ENCODE measurements at regions not wholly inside any gene's neighbourhood (a gene's known extent, or its start where the extent isn't known, plus 50 kb on each side); places are given as distances from the start of the nearest gene placed in this dataset.

- Mint-ChIP-seq H3K9me3 (ENCODE audit: low read depth, unreplicated experiment) (peaks cover 2% of the 10 kb centered on the region), H3K4me3 (ENCODE audit: low read depth, unreplicated experiment) (no peak overlapping the region), H3K27me3 (ENCODE audit: unreplicated experiment) (no peaks in the 10 kb centered on the region), H3K4me1 (ENCODE audit: low read depth, unreplicated experiment) (no peaks in the 10 kb centered on the region), H3K27ac (ENCODE audit: unreplicated experiment) (no peak overlapping the region), H3K36me3 (ENCODE audit: insufficient read depth, unreplicated experiment) (no peaks in the 10 kb centered on the region)
- DNase-seq, result no peak
- intact Hi-C loops (cut with micrococcal nuclease; ENCODE audit: unreplicated experiment), result no loop called here
- BruUV-seq (replicated peaks), result no TSS peak
- CTCF ChIA-PET, result no interaction called here
- no peak for TF ChIP-seq CTCF (IDR thresholded peaks at IDR 0.05; ENCODE audit: unreplicated experiment)
Observed at GRCh38 chr7:51727441-51727840, 410.8 kb upstream of the COBL start.

- no peaks in the 10 kb centered on the region for H3K4me1 Mint-ChIP-seq (ENCODE audit: low read depth, unreplicated experiment)
- H3K36me3 Mint-ChIP-seq (ENCODE audit: insufficient read depth, unreplicated experiment), result no peaks in the 10 kb centered on the region
- no peak for TF ChIP-seq CTCF (IDR thresholded peaks at IDR 0.05; ENCODE audit: unreplicated experiment)
- no peak overlapping the region for H3K27ac Mint-ChIP-seq (ENCODE audit: unreplicated experiment)
- intact Hi-C loops (cut with micrococcal nuclease; ENCODE audit: unreplicated experiment), result no loop called here
- H3K4me3 Mint-ChIP-seq (ENCODE audit: low read depth, unreplicated experiment), result no peak overlapping the region
- peaks cover 12% of the 10 kb centered on the region for H3K27me3 Mint-ChIP-seq (ENCODE audit: unreplicated experiment)
- no peaks in the 10 kb centered on the region for H3K9me3 Mint-ChIP-seq (ENCODE audit: low read depth, unreplicated experiment)
- no peak for DNase-seq
- CTCF ChIA-PET, result interaction anchor here (0.6 kb wide), 1 partner anchor 93 kb away, joined by 3 read pairs; no protein-coding TSS in a partner anchor
- no TSS peak for BruUV-seq (replicated peaks)
Observed at GRCh38 chr7:51706851-51707250, 390.2 kb upstream of the COBL start.

DNA sequence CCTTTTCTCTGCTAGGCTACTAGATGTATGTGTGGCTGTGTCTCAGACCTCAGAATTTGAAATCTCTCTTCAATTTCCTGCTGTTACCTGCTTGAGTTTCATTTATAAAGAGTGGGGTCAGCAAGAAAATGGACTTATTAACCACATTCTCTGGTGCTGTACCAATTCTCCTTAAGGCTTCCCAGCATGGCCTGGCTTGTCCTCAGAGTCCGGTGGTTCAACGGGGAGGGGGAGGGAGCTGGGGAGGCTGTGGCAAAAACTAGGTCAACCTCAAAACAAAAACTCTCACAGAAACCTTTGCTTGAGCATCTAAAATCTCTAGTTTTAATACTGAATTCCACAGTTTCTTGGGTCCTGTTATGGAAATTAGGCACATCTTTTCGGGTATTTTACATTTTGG, 389.1 kb upstream of the COBL start:
- peaks cover 6% of the 10 kb centered on the region for H3K9me3 Mint-ChIP-seq (ENCODE audit: low read depth, unreplicated experiment)
- no TSS peak for BruUV-seq (replicated peaks)
- intact Hi-C loops (cut with micrococcal nuclease; ENCODE audit: unreplicated experiment), result no loop called here
- H3K27ac Mint-ChIP-seq (ENCODE audit: unreplicated experiment), result no peak overlapping the region
- CTCF ChIA-PET, result no interaction called here
- no peak overlapping the region for H3K4me3 Mint-ChIP-seq (ENCODE audit: low read depth, unreplicated experiment)
- DNase-seq, result no peak
- H3K36me3 Mint-ChIP-seq (ENCODE audit: insufficient read depth, unreplicated experiment), result no peaks in the 10 kb centered on the region
- peaks cover under 1% of the 10 kb centered on the region for H3K27me3 Mint-ChIP-seq (ENCODE audit: unreplicated experiment)
- H3K4me1 Mint-ChIP-seq (ENCODE audit: low read depth, unreplicated experiment), result no peaks in the 10 kb centered on the region
- TF ChIP-seq CTCF (IDR thresholded peaks at IDR 0.05; ENCODE audit: unreplicated experiment), result no peak

DNA sequence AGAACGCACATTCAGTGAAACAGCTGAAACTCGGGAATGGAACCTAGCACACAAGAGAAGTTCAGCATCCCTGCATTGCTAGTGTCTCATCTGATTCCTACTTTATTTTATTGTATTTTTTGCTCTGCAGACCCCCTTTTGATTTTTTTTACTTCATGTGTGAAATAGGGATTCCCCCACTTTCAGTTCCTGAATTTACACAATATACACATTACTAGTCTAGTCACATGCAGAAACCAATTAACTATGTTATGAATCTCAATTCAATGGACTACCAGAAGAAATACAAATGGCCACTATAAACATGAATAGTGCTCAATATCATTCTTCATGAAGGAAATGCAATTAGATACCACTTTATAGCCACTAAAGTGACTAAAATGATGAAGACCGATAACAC, 386.1 kb upstream of the COBL start:
- H3K27me3 Mint-ChIP-seq (ENCODE audit: unreplicated experiment), result no peaks in the 10 kb centered on the region
- TF ChIP-seq CTCF (IDR thresholded peaks at IDR 0.05; ENCODE audit: unreplicated experiment), result no peak
- BruUV-seq (replicated peaks), result no TSS peak

DNA sequence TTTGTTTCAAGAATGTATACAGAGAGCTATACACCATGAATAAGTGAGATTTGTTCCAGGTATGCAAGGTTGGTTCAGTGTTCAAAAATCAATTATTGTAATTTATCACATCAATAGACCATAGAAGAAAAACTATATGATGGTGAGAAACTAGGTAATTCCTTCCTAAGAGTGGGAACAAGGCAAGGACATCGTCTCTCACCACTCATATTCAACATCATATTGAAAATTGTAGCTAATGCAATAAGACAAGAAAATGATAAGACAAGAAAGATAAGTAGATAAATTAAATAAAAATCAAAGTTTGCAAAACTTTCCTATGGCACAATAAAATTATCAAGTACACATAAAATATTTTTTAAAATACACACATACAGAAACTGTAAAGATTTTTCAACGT, 385.3 kb upstream of the COBL start:
- Mint-ChIP-seq H3K9me3 (ENCODE audit: low read depth, unreplicated experiment) (peaks cover 6% of the 10 kb centered on the region), H3K27ac (ENCODE audit: unreplicated experiment) (no peak overlapping the region), H3K4me3 (ENCODE audit: low read depth, unreplicated experiment) (no peak overlapping the region), H3K36me3 (ENCODE audit: insufficient read depth, unreplicated experiment) (no peaks in the 10 kb centered on the region), H3K27me3 (ENCODE audit: unreplicated experiment) (no peaks in the 10 kb centered on the region), H3K4me1 (ENCODE audit: low read depth, unreplicated experiment) (no peaks in the 10 kb centered on the region)
- CTCF ChIA-PET, result no interaction called here
- TF ChIP-seq CTCF (IDR thresholded peaks at IDR 0.05; ENCODE audit: unreplicated experiment), result no peak
- no peak for DNase-seq
- no TSS peak for BruUV-seq (replicated peaks)
- intact Hi-C loops (cut with micrococcal nuclease; ENCODE audit: unreplicated experiment), result no loop called here

More for the DNA sequence above, 386.1 kb upstream of the COBL start:
- Mint-ChIP-seq H3K9me3 (ENCODE audit: low read depth, unreplicated experiment) (peaks cover 6% of the 10 kb centered on the region), H3K4me1 (ENCODE audit: low read depth, unreplicated experiment) (no peaks in the 10 kb centered on the region), H3K27ac (ENCODE audit: unreplicated experiment) (no peak overlapping the region), H3K4me3 (ENCODE audit: low read depth, unreplicated experiment) (no peak overlapping the region), H3K36me3 (ENCODE audit: insufficient read depth, unreplicated experiment) (no peaks in the 10 kb centered on the region)
- CTCF ChIA-PET, result no interaction called here
- no peak for DNase-seq
- intact Hi-C loops (cut with micrococcal nuclease; ENCODE audit: unreplicated experiment), result no loop called here

Data from Calu3 (cell line).